ENCODE measurements at regions not wholly inside any gene's neighbourhood (a gene's known extent, or its start where the extent isn't known, plus 50 kb on each side); places are given as distances from the start of the nearest gene placed in this dataset.

DNA sequence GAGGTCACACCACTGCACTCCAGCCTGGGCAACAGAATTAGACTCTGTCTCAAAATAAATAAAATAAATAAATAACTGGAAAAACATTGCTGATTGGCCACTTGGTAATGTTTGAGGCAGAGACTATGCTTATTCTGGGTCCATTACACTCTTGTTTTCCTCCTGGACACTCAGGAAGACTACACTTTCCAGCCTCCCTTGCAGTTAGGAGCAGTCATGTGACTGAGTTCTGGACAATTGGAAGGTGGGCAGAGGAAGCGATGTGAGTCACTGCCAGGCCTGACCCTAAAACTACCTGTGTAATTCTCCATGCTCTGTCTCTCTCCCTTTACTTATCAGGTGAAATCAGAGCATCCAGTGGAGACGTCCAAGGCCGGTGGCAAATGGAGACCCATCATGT lies 74.4 kb downstream of the VCPKMT start:
- ATAC-seq, result no peak
- H3K9me3 ChIP-seq (ENCODE audit: control insufficient read depth, insufficient read depth, low read length), result no peaks in the 10 kb centered on the region
- 100% methylated on average over 3 of the region's 3 CpGs for WGBS (ENCODE audit: insufficient coverage)
- Mint-ChIP-seq H3K4me3 (no peak overlapping the region), H3K9me3 (no peaks in the 10 kb centered on the region), H3K36me3 (no peaks in the 10 kb centered on the region), H3K4me1 (peaks cover 68% of the 10 kb centered on the region in 2 donors), H3K27me3 (ENCODE audit: low read depth in 2 of 2) (no peaks in the 10 kb centered on the region), H3K27ac (peak overlapping the region in 1 of 2 donors; percentile 96)
- no peak overlapping the region for H3K4me3 ChIP-seq (ENCODE audit: low read length)
- no peak overlapping the region for H3K27ac ChIP-seq (ENCODE audit: low read length)
- DNase-seq, result no peak
- H3K4me1 ChIP-seq (ENCODE audit: control insufficient read depth, insufficient read depth, low read length), result peaks cover 87% of the 10 kb centered on the region
- no peaks in the 10 kb centered on the region for H3K27me3 ChIP-seq (ENCODE audit: control insufficient read depth, insufficient read depth, low read length)
- H3K36me3 ChIP-seq (ENCODE audit: control insufficient read depth, insufficient read depth, low read length), result no peaks in the 10 kb centered on the region
- TF ChIP-seq CTCF (IDR thresholded peaks at IDR 0.05), result no peak
- intact Hi-C loops (cut with micrococcal nuclease), result no loop called here

DNA sequence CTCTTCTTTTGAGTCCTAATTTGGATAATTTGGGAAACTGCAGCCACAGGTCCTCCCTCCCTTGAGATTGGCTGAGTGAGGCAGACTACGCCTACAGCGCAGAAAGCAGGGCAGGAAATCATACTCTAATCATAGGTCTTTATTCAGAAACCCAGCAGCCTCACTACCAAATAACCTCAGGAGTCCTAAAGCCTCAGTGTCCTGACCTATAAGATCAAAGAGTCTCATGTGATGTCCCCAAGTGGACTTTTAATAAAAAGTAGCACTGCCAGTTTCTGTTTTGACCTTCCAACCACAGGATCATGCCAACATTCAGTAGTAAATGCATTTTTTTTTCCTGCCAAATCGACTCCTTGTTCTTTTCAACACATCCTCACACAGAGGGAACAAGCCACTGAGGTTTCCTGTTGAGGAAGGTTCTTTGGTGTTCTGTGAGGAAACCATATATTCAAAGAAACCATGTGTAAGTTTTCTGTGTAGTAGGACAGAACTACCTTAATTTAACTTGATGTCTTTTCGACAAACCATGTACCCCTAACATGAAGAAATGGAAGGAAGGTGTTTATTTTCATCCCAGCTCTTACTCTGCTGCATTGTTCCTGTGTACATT lies 72.2 kb downstream of the VCPKMT start:
- no peak overlapping the region for H3K4me3 ChIP-seq (ENCODE audit: low read length)
- Mint-ChIP-seq H3K9me3 (no peaks in the 10 kb centered on the region), H3K36me3 (no peaks in the 10 kb centered on the region), H3K4me1 (peaks cover 66% of the 10 kb centered on the region in 2 donors), H3K4me3 (peak overlapping the region; percentile 62), H3K27me3 (ENCODE audit: low read depth in 2 of 2) (no peaks in the 10 kb centered on the region), H3K27ac (peak overlapping the region; percentile 96 to 99)
- no peak for TF ChIP-seq CTCF (IDR thresholded peaks at IDR 0.05)
- ATAC-seq, result peak in 2 of 3 donors; percentile 15 to 40
- intact Hi-C loops (cut with micrococcal nuclease), result loop anchor here (2.0 kb wide), 1 partner anchor 103 kb away; no protein-coding TSS in a partner anchor
- WGBS (ENCODE audit: insufficient coverage), result 5% methylated on average over 2 of the region's 4 CpGs
- no peaks in the 10 kb centered on the region for H3K36me3 ChIP-seq (ENCODE audit: control insufficient read depth, insufficient read depth, low read length)
- no peaks in the 10 kb centered on the region for H3K27me3 ChIP-seq (ENCODE audit: control insufficient read depth, insufficient read depth, low read length)
- H3K9me3 ChIP-seq (ENCODE audit: control insufficient read depth, insufficient read depth, low read length), result no peaks in the 10 kb centered on the region
- peak overlapping the region; percentile 89 for H3K27ac ChIP-seq (ENCODE audit: low read length)
- peak in 1 of 2 donors; percentile 61 for DNase-seq
- peaks cover 85% of the 10 kb centered on the region for H3K4me1 ChIP-seq (ENCODE audit: control insufficient read depth, insufficient read depth, low read length)

- H3K27me3 Mint-ChIP-seq (ENCODE audit: low read depth in 2 of 2), result no peaks in the 10 kb centered on the region
- no peaks in the 10 kb centered on the region for H3K9me3 Mint-ChIP-seq
- H3K4me3 ChIP-seq (ENCODE audit: low read length), result no peak overlapping the region
- H3K4me1 ChIP-seq (ENCODE audit: control insufficient read depth, insufficient read depth, low read length), result peaks cover 75% of the 10 kb centered on the region
- peak overlapping the region; percentile 63 for H3K4me3 Mint-ChIP-seq
- H3K27ac ChIP-seq (ENCODE audit: low read length), result peak overlapping the region; percentile 89
- DNase-seq (peak; percentile 65 to 80), ATAC-seq (peak; percentile 83 to 89 (median 88))
- peaks cover 62 to 66% of the 10 kb centered on the region in 2 donors for H3K4me1 Mint-ChIP-seq
- TF ChIP-seq CTCF (IDR thresholded peaks at IDR 0.05), result no peak
- 2% methylated on average over 8 of the region's 8 CpGs for WGBS (ENCODE audit: insufficient coverage)
- no peaks in the 10 kb centered on the region for H3K27me3 ChIP-seq (ENCODE audit: control insufficient read depth, insufficient read depth, low read length)
- H3K9me3 ChIP-seq (ENCODE audit: control insufficient read depth, insufficient read depth, low read length), result no peaks in the 10 kb centered on the region
- no peaks in the 10 kb centered on the region for H3K36me3 Mint-ChIP-seq
- intact Hi-C loops (cut with micrococcal nuclease), result loop anchor here (1.0 to 2.0 kb wide), 4 partner anchors 16 to 104 kb away; no protein-coding TSS in a partner anchor
- H3K36me3 ChIP-seq (ENCODE audit: control insufficient read depth, insufficient read depth, low read length), result no peaks in the 10 kb centered on the region
- peak overlapping the region; percentile 96 to 99 for H3K27ac Mint-ChIP-seq
These were observed 71.2 kb downstream of the VCPKMT start for GRCh38 chr14:50045039-50045711.

Measured in natural killer cell (primary cell).